AG09319 (cell line): ENCODE measurements at regions not wholly inside any gene's neighbourhood (a gene's known extent, or its start where the extent isn't known, plus 50 kb on each side); places are given as distances from the start of the nearest gene placed in this dataset.

Experiments
- DNase-seq: peaks from one replicate; pipeline ENCODE4 v3.0.0-alpha.2; 2010; ENCODE audit warnings: low read depth; ENCODE audit errors: extremely low read depth
- CTCF ChIP-seq: IDR thresholded peaks from 2 replicates; pipeline ENCODE4 v1.5.1; 2011; ENCODE audit warnings: low read depth, mild to moderate bottlenecking, inconsistent platforms, low read length, moderate library complexity

- TF ChIP-seq CTCF: no peak
- no peak for DNase-seq
These were observed 310.9 kb upstream of the NRG3 start for GRCh38 chr10:81564143-81564542.

- DNase-seq: no peak
- no peak for TF ChIP-seq CTCF
These were observed 305.5 kb upstream of the NRG3 start for GRCh38 chr10:81569488-81569887.

GRCh38 chr10:81570349-81570748 lies 304.6 kb upstream of the NRG3 start:
- no peak for DNase-seq
- TF ChIP-seq CTCF: no peak

- TF ChIP-seq CTCF: no peak
These were observed 303.9 kb upstream of the NRG3 start for GRCh38 chr10:81570878-81571794.

GRCh38 chr10:81575036-81575435 lies 300.0 kb upstream of the NRG3 start:
- TF ChIP-seq CTCF: no peak

More at GRCh38 chr10:81570878-81571794, 303.9 kb upstream of the NRG3 start:
- no peak for DNase-seq

GRCh38 chr10:81576336-81576735 lies 298.7 kb upstream of the NRG3 start:
- TF ChIP-seq CTCF: no peak
- no peak for DNase-seq

More at GRCh38 chr10:81575036-81575435, 300.0 kb upstream of the NRG3 start:
- no peak for DNase-seq

GRCh38 chr10:81594991-81595390 lies 280.0 kb upstream of the NRG3 start:
- no peak for DNase-seq
- TF ChIP-seq CTCF: no peak
